Stimulated activated CD4-positive, alpha-beta T cell treated with anti-CD3 and anti-CD28 coated beads, Interleukin-2, amount 100 ng/mL, for 4 hours (primary cell): ENCODE measurements at regions not wholly inside any gene's neighbourhood (a gene's known extent, or its start where the extent isn't known, plus 50 kb on each side); places are given as distances from the start of the nearest gene placed in this dataset.

Experiments
- DNase-seq: peaks from one replicate; pipeline ENCODE4 v3.0.0-alpha.2; 2020; ENCODE audit warnings: low read depth

DNA sequence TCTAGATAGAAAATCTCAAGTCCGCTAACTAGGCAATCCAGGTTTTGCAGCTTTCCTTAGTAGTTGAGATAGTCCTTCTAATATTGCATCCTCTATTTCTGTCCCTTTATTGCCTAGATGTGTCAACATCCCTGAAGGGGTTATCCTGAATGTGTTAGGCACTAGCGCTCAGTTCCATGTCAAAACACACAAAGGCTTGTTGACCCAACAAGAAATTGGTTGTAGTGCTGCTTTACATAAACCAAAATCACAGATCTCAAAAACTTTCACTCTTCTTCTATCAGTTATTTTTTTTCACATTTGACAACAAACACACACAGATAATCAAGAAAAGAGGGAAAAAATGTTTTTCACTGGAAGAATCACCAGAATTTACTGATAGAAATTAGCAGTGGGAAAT lies 51.4 kb upstream of the SOX2 start:
- DNase-seq: no peak

GRCh38 chr3:181637456-181637855 lies 74.3 kb upstream of the SOX2 start:
- DNase-seq: no peak

GRCh38 chr3:181637056-181637455 lies 74.7 kb upstream of the SOX2 start:
- DNase-seq: no peak

GRCh38 chr3:181635141-181635540 lies 76.6 kb upstream of the SOX2 start:
- DNase-seq: no peak

DNA sequence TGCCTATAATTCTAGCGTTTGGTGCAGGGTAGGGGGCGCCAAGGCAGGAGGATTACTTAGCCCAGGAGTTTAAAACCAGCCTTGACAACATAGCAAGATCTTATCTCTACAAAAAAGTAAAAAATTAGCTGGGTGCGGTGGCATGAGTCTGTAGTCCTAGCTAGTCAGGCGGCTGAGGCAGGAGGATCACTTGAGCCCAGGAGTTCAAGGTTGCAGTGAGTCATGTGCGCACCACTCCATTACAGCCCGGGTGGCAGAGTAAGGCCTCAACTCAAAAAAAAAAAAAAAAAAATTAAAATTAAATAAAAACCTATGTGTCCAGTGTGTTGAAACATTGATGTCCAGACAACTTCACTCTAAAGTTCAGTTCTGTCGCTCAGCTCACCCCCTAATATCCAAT lies 78.2 kb upstream of the SOX2 start:
- DNase-seq: no peak

- DNase-seq: no peak
Measured at GRCh38 chr3:181631901-181632300, 79.8 kb upstream of the SOX2 start.

GRCh38 chr3:181630853-181631252 lies 80.9 kb upstream of the SOX2 start:
- no peak for DNase-seq

DNA sequence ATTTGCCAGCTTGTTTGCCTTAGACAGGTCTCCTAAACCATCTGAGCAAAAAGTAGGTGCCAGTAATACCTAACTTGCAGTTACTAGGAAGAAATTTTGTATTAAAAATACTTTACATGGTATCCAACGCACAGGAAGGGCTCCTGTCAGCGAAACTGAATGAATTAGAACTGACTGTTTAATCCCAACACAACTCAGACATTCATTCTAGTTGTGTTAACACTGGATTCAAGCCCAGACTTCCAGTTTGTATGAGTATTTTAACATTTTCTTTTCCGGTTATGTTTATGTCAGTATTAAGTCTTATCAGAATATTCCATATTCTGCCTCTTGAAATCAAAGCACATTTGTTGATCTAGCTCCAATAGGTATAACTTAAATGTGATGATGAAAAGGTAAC lies 82.0 kb upstream of the SOX2 start:
- DNase-seq: no peak

GRCh38 chr3:181629029-181629428 lies 82.7 kb upstream of the SOX2 start:
- no peak for DNase-seq

DNA sequence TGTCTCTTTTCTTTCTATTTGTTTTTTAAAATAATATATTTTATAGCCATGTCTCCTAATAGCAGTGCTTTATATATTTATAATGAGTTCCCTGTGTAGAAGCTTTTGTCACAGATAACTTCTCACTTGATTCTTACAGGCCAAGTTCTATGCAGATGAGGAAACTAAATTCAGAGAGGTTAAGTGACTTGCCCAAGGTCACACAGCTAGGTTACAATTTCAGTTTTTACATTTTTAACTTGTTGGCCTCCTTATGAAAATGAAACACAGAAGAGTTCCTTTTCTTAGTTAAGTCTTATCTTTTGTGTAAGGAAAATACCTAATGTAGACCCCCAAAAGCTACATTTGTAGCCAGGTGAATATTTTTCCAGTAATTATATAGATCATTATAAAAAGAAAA lies 83.3 kb upstream of the SOX2 start:
- no peak for DNase-seq

GRCh38 chr3:181626036-181626435 lies 85.7 kb upstream of the SOX2 start:
- DNase-seq: no peak

DNA sequence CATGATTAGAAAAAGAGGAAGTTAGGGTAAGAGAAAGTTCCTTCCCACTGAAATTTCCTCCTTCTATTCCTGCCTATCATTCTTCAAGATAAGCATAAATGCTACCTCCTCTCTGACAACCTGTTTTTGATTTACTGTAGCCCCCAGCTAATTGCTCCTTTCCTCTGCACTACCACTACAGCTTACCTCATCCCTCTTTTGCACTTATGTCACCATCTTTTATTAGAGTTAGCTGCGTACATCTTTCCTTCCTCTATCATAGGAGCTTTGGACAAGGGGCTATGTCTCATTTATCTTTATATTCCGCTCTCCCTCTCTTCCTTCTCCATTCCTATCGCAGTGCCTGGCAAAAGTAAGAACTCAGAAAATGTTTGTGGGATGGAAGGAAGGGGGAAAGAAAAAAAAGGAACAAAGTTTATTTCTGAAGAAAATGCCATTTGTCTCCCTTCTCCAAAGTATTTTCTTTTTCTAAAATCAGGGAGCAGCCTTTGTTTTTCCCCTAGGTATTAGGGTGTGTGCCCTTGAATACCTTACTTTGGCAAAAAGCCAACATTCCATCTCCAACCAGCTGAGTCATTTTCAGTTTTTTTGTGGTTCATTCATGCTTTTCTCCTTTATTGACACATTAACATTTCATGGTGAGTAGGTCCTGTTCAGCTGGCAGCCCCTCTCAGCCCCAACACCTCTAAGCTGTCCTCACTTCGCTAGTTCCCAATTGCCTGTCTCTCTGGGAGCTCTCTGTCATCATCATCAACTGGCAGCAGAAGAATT lies 87.6 kb upstream of the SOX2 start:
- DNase-seq: no peak

- no peak for DNase-seq
Measured at GRCh38 chr3:181622365-181622764, 89.4 kb upstream of the SOX2 start.

DNA sequence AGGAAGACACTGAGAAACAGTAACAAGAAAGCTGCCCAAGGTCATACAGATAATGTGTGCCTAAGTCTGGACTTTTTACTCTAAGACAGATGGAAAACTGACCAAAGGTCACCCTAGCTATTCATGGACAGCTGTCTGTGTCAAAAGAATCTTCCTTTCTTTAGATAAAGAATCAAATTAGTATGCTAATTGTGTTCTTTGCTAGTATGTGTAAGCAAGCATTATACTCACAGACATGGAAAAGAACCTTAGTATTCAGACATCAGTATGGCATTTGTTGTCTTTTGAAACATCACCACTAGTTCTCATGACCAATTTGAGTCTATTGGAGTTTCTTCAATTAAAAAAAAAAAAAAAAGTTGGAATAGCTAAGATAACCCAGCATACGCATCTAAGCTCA lies 91.8 kb upstream of the SOX2 start:
- DNase-seq: no peak

- DNase-seq: no peak
Measured at GRCh38 chr3:181618260-181618659, 93.5 kb upstream of the SOX2 start.

DNA sequence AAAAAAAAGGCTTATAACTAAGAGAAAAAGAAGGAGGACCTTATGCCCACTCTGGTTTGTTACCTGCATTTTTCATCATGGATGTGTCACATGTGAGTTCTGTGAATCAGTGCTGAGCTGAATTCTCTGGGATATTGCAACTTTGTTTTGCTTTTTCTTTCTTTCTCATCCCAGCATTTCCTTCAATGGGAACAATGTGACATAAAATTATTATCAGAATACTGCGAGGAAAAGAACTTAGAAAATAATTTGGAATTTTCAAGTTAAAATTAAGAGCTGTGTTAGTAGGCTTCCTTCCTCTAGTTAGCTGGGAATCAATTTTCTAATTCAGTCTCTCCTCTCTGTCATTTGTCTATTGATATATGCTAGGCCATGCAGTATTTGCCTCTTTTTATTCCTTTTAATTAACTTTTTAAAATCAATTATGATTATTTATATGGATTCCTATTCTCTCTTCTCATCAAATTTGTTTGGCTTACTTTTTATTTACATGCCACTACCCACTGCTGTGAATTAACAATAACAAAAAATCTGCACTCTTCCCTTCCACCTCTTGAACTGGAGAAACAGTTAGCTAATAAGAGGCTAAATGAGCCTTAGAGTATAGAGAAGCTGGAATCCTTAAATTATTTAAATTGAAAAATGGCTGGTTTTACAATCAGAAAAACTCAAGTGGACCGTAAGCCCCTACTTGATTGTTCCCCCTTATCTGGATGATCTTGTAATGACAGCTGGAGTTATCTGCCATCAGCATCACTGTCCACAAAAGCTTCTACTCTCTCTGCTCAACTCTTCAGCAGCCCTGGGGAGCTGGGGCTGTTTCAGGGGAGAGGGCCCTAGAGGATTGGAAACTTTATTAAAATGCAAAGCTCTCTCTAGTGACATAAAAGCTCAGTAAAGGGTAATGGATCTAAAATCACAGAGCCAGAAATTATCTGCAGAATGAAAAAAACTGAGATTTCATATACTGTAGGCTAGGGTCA lies 95.3 kb upstream of the SOX2 start:
- no peak for DNase-seq

- DNase-seq: no peak
Measured at GRCh38 chr3:181615666-181616065, 96.1 kb upstream of the SOX2 start.

DNA sequence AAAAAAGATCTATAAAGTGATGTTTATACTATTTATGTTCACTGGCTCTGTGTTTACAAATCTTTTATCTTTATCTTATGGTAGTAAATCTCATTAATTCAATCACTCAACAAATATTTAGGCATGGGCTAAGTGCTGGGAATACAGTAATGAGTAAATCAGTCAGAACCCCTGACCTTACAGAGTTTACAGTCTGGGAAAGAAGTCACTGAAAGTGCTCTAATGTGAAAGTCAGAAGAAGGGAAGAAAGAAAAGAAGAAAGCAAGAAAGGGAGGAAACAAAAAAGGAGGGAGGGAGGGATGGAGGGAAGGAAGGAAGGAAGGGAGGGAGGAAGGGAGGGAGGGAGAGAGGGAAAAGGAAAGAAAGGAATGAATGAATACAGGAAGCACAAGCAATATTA lies 96.8 kb upstream of the SOX2 start:
- DNase-seq: no peak

- no peak for DNase-seq
Measured at GRCh38 chr3:181613813-181614212, 97.9 kb upstream of the SOX2 start.

GRCh38 chr3:181613191-181613590 lies 98.5 kb upstream of the SOX2 start:
- no peak for DNase-seq

DNA sequence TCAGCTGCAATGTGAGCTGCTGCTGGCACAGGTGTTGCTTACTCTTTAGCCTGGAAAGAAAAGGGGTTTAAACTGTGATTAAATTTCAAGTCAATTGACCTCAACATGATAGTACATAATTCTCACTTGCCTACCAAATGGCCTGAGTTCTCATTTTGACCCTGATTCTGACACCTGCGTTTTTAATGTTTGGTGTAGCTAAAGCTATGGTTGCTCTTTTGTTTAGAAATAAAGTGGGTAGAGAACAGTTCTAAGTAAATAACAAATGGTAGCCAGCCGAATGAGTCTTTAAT lies 100.8 kb upstream of the SOX2 start:
- DNase-seq: no peak

DNA sequence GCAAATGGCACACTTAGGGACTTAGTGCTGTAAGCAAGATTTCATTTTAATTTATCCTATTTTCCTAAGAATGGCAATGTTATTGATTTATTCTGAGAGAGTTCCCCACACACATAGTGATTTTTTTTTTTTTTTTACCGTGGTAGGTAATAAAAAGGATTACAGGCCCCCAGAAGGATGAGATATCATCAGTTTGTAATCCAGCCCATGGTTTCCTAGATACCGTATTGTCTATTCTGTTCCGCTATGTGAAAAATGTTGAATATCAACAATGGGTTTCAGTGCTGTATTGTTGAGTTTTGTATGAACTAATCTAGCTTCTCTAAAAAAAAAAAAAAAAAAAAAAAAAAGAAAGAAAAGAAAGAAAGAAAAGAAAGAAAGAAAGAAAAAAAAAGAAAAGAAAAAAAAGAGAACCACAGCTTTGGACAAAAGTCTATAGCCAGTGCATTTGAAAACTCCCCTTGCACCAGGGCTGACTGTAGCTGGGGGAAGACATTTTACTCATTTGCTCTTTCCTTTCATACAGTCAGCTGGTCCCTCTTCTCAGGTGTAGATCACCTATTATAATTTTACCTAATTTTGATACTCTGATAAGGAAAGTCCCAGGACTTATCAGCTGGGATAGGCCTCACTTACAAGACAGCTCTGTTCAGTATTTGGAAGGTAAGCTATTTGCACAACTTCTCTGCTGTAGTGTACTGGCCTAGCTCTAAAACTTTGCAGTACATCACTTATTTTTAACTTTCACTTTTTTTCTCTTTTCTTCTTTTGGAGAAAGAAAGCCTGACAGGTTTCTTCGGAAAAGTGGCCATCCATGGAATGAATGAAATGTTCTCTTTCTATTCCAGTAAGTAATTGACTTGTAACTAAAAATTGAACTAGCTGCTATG lies 101.4 kb upstream of the SOX2 start:
- no peak for DNase-seq
